ENCODE measurements at regions not wholly inside any gene's neighbourhood (a gene's known extent, or its start where the extent isn't known, plus 50 kb on each side); places are given as distances from the start of the nearest gene placed in this dataset.

DNA sequence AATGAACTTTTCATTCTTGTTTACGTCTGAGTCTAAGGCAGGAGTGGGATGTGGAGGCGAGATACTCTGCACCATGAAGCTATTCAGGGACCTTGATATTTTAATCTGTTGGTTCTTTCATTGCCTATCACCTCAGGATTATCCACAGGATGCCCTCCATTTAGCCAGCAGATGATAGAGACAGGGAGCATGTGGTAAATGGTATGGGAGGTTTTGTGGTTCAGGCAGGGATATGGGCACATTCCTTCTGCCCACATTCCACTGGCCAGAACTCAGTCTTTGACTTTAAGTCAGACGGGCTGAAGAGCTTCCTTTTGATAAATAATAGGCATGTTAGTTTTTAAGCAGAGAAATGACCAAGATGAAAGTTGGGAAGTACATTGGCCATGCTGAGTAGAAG lies 548.0 kb upstream of the CCDC54 start:
- TF ChIP-seq, protein P1, sequence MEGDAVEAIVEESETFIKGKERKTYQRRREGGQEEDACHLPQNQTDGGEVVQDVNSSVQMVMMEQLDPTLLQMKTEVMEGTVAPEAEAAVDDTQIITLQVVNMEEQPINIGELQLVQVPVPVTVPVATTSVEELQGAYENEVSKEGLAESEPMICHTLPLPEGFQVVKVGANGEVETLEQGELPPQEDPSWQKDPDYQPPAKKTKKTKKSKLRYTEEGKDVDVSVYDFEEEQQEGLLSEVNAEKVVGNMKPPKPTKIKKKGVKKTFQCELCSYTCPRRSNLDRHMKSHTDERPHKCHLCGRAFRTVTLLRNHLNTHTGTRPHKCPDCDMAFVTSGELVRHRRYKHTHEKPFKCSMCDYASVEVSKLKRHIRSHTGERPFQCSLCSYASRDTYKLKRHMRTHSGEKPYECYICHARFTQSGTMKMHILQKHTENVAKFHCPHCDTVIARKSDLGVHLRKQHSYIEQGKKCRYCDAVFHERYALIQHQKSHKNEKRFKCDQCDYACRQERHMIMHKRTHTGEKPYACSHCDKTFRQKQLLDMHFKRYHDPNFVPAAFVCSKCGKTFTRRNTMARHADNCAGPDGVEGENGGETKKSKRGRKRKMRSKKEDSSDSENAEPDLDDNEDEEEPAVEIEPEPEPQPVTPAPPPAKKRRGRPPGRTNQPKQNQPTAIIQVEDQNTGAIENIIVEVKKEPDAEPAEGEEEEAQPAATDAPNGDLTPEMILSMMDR (conservative IDR thresholded peaks at IDR 0.05 in 1 of 2, IDR thresholded peaks at IDR 0.05 in 1 of 2; ENCODE audit: extremely low read depth in 1 of 2, insufficient read depth in 1 of 2, low read depth in 1 of 2, low read length in 2 of 2) = no peak
- TF ChIP-seq EZH2 (IDR thresholded peaks at IDR 0.05; ENCODE audit: borderline replicate concordance, low read length) = no peak

Data from mammary epithelial cell (primary cell).